ENCODE measurements at regions not wholly inside any gene's neighbourhood (a gene's known extent, or its start where the extent isn't known, plus 50 kb on each side); places are given as distances from the start of the nearest gene placed in this dataset.

DNA sequence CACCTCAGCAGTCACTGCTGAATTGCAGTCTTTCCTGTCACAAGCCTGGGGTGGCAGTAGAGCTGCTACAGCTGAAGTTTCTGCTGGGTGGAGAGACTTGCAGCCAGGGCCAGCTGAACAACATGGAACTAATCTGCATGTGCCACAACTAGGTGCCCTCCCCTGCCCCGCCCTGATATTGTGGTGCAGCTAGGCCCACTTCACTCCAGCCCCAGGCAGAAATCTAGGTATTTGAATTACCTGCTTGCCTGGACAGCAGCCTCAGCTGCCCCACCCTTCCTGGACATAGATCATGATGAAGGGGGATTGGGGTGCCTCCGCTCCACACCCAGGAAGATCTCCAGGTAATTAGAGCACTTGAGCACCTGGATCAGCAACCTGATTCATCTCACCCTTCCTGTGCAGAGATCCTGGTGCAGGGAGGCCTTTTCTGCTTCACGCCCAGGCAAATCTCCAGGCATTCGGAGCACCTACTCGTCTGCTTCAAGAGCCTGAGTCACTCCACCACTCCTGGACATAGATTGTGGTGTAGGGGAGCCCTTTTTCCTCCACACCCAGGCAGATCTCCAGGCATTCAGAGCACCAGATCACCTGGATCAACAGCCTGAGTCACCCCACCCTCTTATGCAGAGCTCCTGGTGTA lies 477.0 kb downstream of the SOX5 start:
- CTCF ChIA-PET: no interaction called here
- no peak overlapping the region for H2AFZ ChIP-seq (ENCODE audit: control insufficient read depth, low read depth, low read length)

More for the DNA sequence above, 477.0 kb downstream of the SOX5 start:
- Histone ChIP-seq H3K27me3 (replicated peaks in 1 of 2; ENCODE audit: control insufficient read depth in 2 of 2, insufficient read depth in 2 of 2, low read length in 1 of 2) (no peaks in the 10 kb centered on the region), H4K20me1 (ENCODE audit: control insufficient read depth, insufficient read depth) (no peaks in the 10 kb centered on the region), H3K27ac (ENCODE audit: control insufficient read depth, insufficient read depth) (no peak overlapping the region), H3K36me3 (ENCODE audit: control insufficient read depth in 2 of 2, insufficient read depth in 2 of 2, low read length in 1 of 2) (no peaks in the 10 kb centered on the region), H3K9ac (ENCODE audit: control insufficient read depth, insufficient read depth, low read length) (no peak overlapping the region), H3K4me2 (ENCODE audit: control insufficient read depth, insufficient read depth) (no peak overlapping the region), H3K79me2 (ENCODE audit: control insufficient read depth, insufficient read depth, low read length) (no peaks in the 10 kb centered on the region), H3K9me3 (replicated peaks; ENCODE audit: control insufficient read depth, insufficient read depth, low read length) (no peaks in the 10 kb centered on the region), H3K4me3 (no peak overlapping the region), H3K4me1 (ENCODE audit: control insufficient read depth, insufficient read depth, low read length) (no peaks in the 10 kb centered on the region)
- ChIA-PET POLR2A (no interaction called here), RAD21 (ENCODE audit: unreplicated experiment) (no interaction called here), SMC1A (ENCODE audit: uncharacterized antibody, unreplicated experiment) (interaction anchor here (0.6 kb wide), 1 partner anchor 543 kb away, joined by 3 read pairs; no protein-coding TSS in a partner anchor)
- FAIRE-seq (no peak), DNase-seq (ENCODE audit: low read depth, low spot score) (no peak), ATAC-seq (no peak)
- no peak for TF ChIP-seq ZNF274 (IDR thresholded peaks at IDR 0.05; ENCODE audit: insufficient read depth, insufficient read length)
- TF ChIP-seq, protein P1, sequence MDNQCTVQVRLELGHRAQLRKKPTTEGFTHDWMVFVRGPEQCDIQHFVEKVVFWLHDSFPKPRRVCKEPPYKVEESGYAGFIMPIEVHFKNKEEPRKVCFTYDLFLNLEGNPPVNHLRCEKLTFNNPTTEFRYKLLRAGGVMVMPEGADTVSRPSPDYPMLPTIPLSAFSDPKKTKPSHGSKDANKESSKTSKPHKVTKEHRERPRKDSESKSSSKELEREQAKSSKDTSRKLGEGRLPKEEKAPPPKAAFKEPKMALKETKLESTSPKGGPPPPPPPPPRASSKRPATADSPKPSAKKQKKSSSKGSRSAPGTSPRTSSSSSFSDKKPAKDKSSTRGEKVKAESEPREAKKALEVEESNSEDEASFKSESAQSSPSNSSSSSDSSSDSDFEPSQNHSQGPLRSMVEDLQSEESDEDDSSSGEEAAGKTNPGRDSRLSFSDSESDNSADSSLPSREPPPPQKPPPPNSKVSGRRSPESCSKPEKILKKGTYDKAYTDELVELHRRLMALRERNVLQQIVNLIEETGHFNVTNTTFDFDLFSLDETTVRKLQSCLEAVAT (IDR thresholded peaks at IDR 0.05): no peak
- no peak for TF ChIP-seq EP300 (IDR thresholded peaks at IDR 0.05; ENCODE audit: borderline replicate concordance in 1 of 2, control insufficient read depth in 1 of 2, low read depth in 2 of 2, low read length in 2 of 2)
- TF ChIP-seq, protein P2, sequence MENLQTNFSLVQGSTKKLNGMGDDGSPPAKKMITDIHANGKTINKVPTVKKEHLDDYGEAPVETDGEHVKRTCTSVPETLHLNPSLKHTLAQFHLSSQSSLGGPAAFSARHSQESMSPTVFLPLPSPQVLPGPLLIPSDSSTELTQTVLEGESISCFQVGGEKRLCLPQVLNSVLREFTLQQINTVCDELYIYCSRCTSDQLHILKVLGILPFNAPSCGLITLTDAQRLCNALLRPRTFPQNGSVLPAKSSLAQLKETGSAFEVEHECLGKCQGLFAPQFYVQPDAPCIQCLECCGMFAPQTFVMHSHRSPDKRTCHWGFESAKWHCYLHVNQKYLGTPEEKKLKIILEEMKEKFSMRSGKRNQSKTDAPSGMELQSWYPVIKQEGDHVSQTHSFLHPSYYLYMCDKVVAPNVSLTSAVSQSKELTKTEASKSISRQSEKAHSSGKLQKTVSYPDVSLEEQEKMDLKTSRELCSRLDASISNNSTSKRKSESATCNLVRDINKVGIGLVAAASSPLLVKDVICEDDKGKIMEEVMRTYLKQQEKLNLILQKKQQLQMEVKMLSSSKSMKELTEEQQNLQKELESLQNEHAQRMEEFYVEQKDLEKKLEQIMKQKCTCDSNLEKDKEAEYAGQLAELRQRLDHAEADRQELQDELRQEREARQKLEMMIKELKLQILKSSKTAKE (IDR thresholded peaks at IDR 0.05; ENCODE audit: low read depth, poor library complexity, severe bottlenecking): no peak
- TF ChIP-seq MYB (IDR thresholded peaks at IDR 0.05; ENCODE audit: borderline replicate concordance, low read depth, low read length): no peak
- WGBS (ENCODE audit: insufficient coverage, insufficient replicate concordance, low lambda C conversion rate, missing lambda C conversion rate): 37% methylated on average over 5 of the region's 5 CpGs
- intact Hi-C loops (cut with micrococcal nuclease; ENCODE audit: unreplicated experiment) (no loop called here), in situ Hi-C loops (cut with MboI) (no loop called here)
- no TSS peak for BruUV-seq (replicated peaks)
